IMR-90 (cell line): ENCODE measurements at regions not wholly inside any gene's neighbourhood (a gene's known extent, or its start where the extent isn't known, plus 50 kb on each side); places are given as distances from the start of the nearest gene placed in this dataset.

Source experiments
- ATAC-seq: fragments of 200-7000 bp; cut with Tn5 transposase; 2 replicates; pipeline ENCODE4 v1.9.1; 2020; ENCODE audit warnings: low read depth, mild to moderate bottlenecking, moderate library complexity
- BruUV-seq: library from RNA; stranded (reverse); fragments of 400-500 nt; replicated peaks from 2 replicates; lab custom pipeline; 2021; lab: Mats Ljungman, UMichigan
- CTCF ChIA-PET: fragments of 300-600 bp; formaldehyde crosslinking; extraction: SDS; loops from one replicate; lab custom pipeline; 2021; ENCODE audit warnings: antibody characterized with exemption; lab: Yijun Ruan, JAX
- POLR2A ChIA-PET: fragments of 300-600 bp; sonication (Branson Sonifier 250); formaldehyde crosslinking; loops from one replicate; lab custom pipeline; 2022; ENCODE audit warnings: antibody characterized with exemption; ENCODE audit not compliant: unreplicated experiment; lab: Charles Lee
- DNase-seq: peaks from one replicate; pipeline ENCODE4 v3.0.0; 2013
- H2AFZ ChIP-seq: replicated peaks from 2 replicates; pipeline ENCODE3; 2013; ENCODE audit warnings: low read length, mild to moderate bottlenecking; ENCODE audit not compliant: poor library complexity
- H2AK5ac ChIP-seq: 2 replicates; pipeline ENCODE4 v1.6.1; 2013; ENCODE audit warnings: low read depth, low read length, inconsistent platforms
- H2AK9ac ChIP-seq: replicated peaks from 2 replicates; pipeline ENCODE3; 2013; ENCODE audit warnings: mild to moderate bottlenecking, low read depth, low read length, moderate library complexity; ENCODE audit not compliant: poor library complexity
- H2BK120ac ChIP-seq: 2 replicates; pipeline ENCODE4 v1.6.1; 2013; ENCODE audit warnings: low read depth, low read length, inconsistent platforms
- H2BK15ac ChIP-seq: 3 replicates; pipeline ENCODE4 v1.6.1; 2013; ENCODE audit warnings: low read depth, low read length, inconsistent platforms
- H2BK20ac ChIP-seq: 2 replicates; pipeline ENCODE4 v1.6.1; 2013; ENCODE audit warnings: low read depth, mild to moderate bottlenecking, inconsistent platforms, low read length, moderate library complexity
- H2BK5ac ChIP-seq: 2 replicates; pipeline ENCODE4 v1.6.1; 2013; ENCODE audit warnings: mild to moderate bottlenecking, low read depth, low read length, inconsistent platforms; ENCODE audit not compliant: poor library complexity, severe bottlenecking
- H3K14ac ChIP-seq: replicated peaks from 2 replicates; pipeline ENCODE4 v1.6.1; 2013; ENCODE audit warnings: low read depth, low read length, inconsistent platforms
- H3K18ac ChIP-seq: 2 replicates; pipeline ENCODE4 v1.6.1; 2013; ENCODE audit warnings: low read depth, low read length, control low read depth
- H3K23ac ChIP-seq: 2 replicates; pipeline ENCODE4 v1.6.1; 2013; ENCODE audit warnings: low read depth, low read length, inconsistent platforms
- H3K27ac ChIP-seq: 2 replicates; pipeline ENCODE4 v1.5.1; 2013; ENCODE audit warnings: mild to moderate bottlenecking, control low read depth, low read length; ENCODE audit not compliant: insufficient read depth
- H3K27me3 ChIP-seq: 2 replicates; pipeline ENCODE4 v1.6.1; 2013; ENCODE audit warnings: low read length; ENCODE audit not compliant: control insufficient read depth, insufficient read depth
- H3K36me3 ChIP-seq: 2 replicates; pipeline ENCODE4 v1.6.1; 2013; ENCODE audit warnings: low read length, mixed read lengths; ENCODE audit not compliant: control insufficient read depth, insufficient read depth
- H3K4ac ChIP-seq: 2 replicates; pipeline ENCODE4 v1.6.1; 2013; ENCODE audit warnings: low read depth, low read length, inconsistent platforms
- H3K4me1 ChIP-seq: 2 replicates; pipeline ENCODE4 v1.6.1; 2013; ENCODE audit warnings: low read length, mixed read lengths; ENCODE audit not compliant: control insufficient read depth, insufficient read depth
- H3K4me2 ChIP-seq: 2 replicates; pipeline ENCODE4 v1.6.1; 2013; ENCODE audit warnings: low read depth, mild to moderate bottlenecking, control low read depth, low read length, moderate library complexity
- H3K4me3 ChIP-seq: 2 replicates; pipeline ENCODE4 v1.5.1; 2013; ENCODE audit warnings: low read depth, mild to moderate bottlenecking, control low read depth, low read length, moderate library complexity; ENCODE audit not compliant: insufficient read depth
- H3K56ac ChIP-seq: 2 replicates; pipeline ENCODE4 v1.6.1; 2013; ENCODE audit warnings: low read length, inconsistent platforms; ENCODE audit not compliant: insufficient read depth; ENCODE audit errors: extremely low read depth
- H3K79me1 ChIP-seq, 2 experiments: 2 replicates each; pipeline ENCODE4 v1.6.1; 2013; ENCODE audit warnings: low read length in 2 of 2, inconsistent platforms in 1 of 2, low read depth in 1 of 2
- H3K9ac ChIP-seq: 2 replicates; pipeline ENCODE4 v1.6.1; 2013; ENCODE audit warnings: low read depth, low read length, control low read depth
- H3K9me1 ChIP-seq: 2 replicates; pipeline ENCODE4 v1.6.1; 2013; ENCODE audit warnings: low read length, inconsistent platforms; ENCODE audit not compliant: insufficient read depth
- H3K9me3 ChIP-seq: 2 replicates; pipeline ENCODE4 v1.6.1; 2013; ENCODE audit warnings: low read length; ENCODE audit not compliant: control insufficient read depth, insufficient read depth
- H4K20me1 ChIP-seq: 2 replicates; pipeline ENCODE4 v1.6.1; 2013; ENCODE audit warnings: low read length, inconsistent platforms; ENCODE audit not compliant: insufficient read depth
- H4K5ac ChIP-seq: 2 replicates; pipeline ENCODE4 v1.6.1; 2013; ENCODE audit warnings: mild to moderate bottlenecking, low read depth, low read length, control low read depth
- H4K8ac ChIP-seq, 2 experiments: 2 replicates each; pipeline ENCODE4 v1.6.1; 2013; ENCODE audit warnings: low read depth in 2 of 2, low read length in 2 of 2, control low read depth in 1 of 2, inconsistent platforms in 1 of 2
- H4K91ac ChIP-seq: 2 replicates; pipeline ENCODE4 v1.6.1; 2013; ENCODE audit warnings: low read depth, low read length, inconsistent platforms; ENCODE audit not compliant: insufficient read depth
- BHLHE40 ChIP-seq: fragments of 150-350 bp; IDR thresholded peaks from 2 replicates; pipeline ENCODE4 v1.6.1; 2016; ENCODE audit warnings: mild to moderate bottlenecking, low read depth, low read length
- CEBPB ChIP-seq: IDR thresholded peaks from 2 replicates; pipeline ENCODE4 v1.6.1; 2012; ENCODE audit warnings: low read depth, low read length, improper control_type of control experiment
- FOS ChIP-seq: fragments of 150-350 bp; IDR thresholded peaks from 2 replicates; pipeline ENCODE4 v1.6.1; 2016; ENCODE audit warnings: low read depth, low read length
- MAFK ChIP-seq: IDR thresholded peaks from 2 replicates; pipeline ENCODE4 v1.6.1; 2012; ENCODE audit warnings: low read depth, low read length, improper control_type of control experiment
- RAD21 ChIP-seq: IDR thresholded peaks from 2 replicates; pipeline ENCODE4 v1.6.1; 2012; ENCODE audit warnings: low read length, improper control_type of control experiment
- RCOR1 ChIP-seq: IDR thresholded peaks from 2 replicates; pipeline ENCODE4 v1.6.1; 2012; ENCODE audit warnings: mild to moderate bottlenecking, low read length, improper control_type of control experiment; ENCODE audit not compliant: insufficient replicate concordance
- WGBS, 2 experiments: methylation state at CpG; one replicate each; pipeline versions ENCODE4 v1.1.5 to v1.1.7; 2013; ENCODE audit warnings: missing lambda C conversion rate in 2 of 2; ENCODE audit not compliant: insufficient read length in 1 of 2; ENCODE audit errors: extremely low coverage in 2 of 2; 5-methylcytosine and 5-hydroxymethylcytosine counted together
- dilution Hi-C: fragments of 300-500 bp; cut with HindIII; formaldehyde crosslinking; loops from one replicate; pipeline ENCODE4 v1.14.3; 2018; ENCODE audit warnings: low sequenced_read_pairs; ENCODE audit not compliant: unreplicated experiment
- in situ Hi-C: fragments of 300-500 bp; cut with MboI; formaldehyde crosslinking; loops from 3 replicates; pipeline ENCODE4 v1.14.3; 2019; ENCODE audit warnings: low sequenced_read_pairs, inconsistent platforms, mixed read lengths
- intact Hi-C: fragments of 100-400 bp; cut with micrococcal nuclease; formaldehyde crosslinking; loops from 2 replicates; pipeline ENCODE4 v1.10.0; 2022
- TF ChIP-seq, protein P1 (sequence below): fragments of 150-350 bp; IDR thresholded peaks from 2 replicates; pipeline ENCODE4 v1.6.1; 2016; ENCODE audit warnings: low read depth, mild to moderate bottlenecking, low read length, moderate library complexity, borderline replicate concordance

DNA sequence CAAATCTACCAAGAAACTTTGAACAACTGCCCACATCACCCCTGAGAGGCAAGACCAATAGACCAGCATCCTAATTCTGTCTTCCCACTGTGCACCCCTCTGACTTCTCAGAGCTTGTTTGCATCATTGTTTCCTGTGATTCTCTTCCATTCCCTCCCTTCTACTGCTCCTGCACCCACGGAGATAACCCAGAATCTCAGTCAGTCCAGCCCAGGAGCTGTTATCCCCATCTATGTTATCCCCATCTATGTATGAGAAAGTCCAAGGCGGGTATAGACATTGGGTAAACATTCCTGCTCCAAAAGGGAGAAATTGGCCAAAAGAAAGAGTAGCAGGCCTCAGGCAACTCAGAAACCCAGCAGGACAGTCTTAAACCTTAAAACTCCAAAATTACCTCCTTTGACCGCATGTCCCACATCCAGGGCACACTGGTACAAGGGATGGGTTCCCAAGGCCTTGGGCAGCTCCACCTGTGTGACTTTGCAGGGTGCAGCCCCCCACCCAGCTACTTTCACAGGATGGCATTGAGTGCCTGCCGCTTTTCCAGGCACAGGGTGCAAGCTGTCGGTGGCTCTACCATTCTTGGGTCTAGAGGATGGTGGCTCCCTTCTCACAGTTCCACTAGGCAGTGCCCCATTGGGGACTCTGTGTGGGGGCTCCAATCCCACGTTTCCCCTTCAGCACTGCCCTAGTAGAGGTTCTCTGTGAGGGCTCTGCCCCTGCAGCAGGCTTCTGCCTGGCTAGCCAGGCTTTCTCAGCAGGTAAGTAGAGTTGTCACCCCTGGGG, 414.8 kb downstream of the NPHP4 start:
- Histone ChIP-seq H3K4me3 (no peak overlapping the region), H2BK15ac (no peak overlapping the region), H3K4ac (no peak overlapping the region), H4K20me1 (no peaks in the 10 kb centered on the region), H2AFZ (no peak overlapping the region), H3K14ac (no peak overlapping the region), H3K23ac (no peak overlapping the region), H4K8ac (no peak overlapping the region), H4K5ac (no peak overlapping the region), H3K4me1 (no peaks in the 10 kb centered on the region), H3K27me3 (no peaks in the 10 kb centered on the region), H2AK9ac (no peak overlapping the region), H3K9me3 (peaks cover 37% of the 10 kb centered on the region), H3K36me3 (no peaks in the 10 kb centered on the region), H2BK20ac (no peak overlapping the region), H4K91ac (no peak overlapping the region), H3K4me2 (no peak overlapping the region), H3K27ac (no peak overlapping the region), H3K18ac (no peak overlapping the region), H2BK5ac (no peak overlapping the region), H2BK120ac (no peak overlapping the region), H2AK5ac (no peak overlapping the region), H3K9ac (no peak overlapping the region), H3K9me1 (no peaks in the 10 kb centered on the region), H3K79me1 (no peaks in the 10 kb centered on the region), H3K56ac (no peak overlapping the region)
- TF ChIP-seq MAFK, result no peak
- TF ChIP-seq BHLHE40, result no peak
- TF ChIP-seq FOS, result no peak
- TF ChIP-seq CEBPB, result no peak
- TF ChIP-seq, protein P1, sequence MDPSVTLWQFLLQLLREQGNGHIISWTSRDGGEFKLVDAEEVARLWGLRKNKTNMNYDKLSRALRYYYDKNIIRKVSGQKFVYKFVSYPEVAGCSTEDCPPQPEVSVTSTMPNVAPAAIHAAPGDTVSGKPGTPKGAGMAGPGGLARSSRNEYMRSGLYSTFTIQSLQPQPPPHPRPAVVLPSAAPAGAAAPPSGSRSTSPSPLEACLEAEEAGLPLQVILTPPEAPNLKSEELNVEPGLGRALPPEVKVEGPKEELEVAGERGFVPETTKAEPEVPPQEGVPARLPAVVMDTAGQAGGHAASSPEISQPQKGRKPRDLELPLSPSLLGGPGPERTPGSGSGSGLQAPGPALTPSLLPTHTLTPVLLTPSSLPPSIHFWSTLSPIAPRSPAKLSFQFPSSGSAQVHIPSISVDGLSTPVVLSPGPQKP, result no peak
- TF ChIP-seq RCOR1, result no peak
- no peak for TF ChIP-seq RAD21
- in situ Hi-C loops (no loop called here), dilution Hi-C loops (no loop called here), intact Hi-C loops (no loop called here)
- CTCF ChIA-PET, result no interaction called here
- no CpG with 5 or more reads among the region's 6 CpGs for WGBS, 2 experiments
- POLR2A ChIA-PET, result no interaction called here
- no TSS peak for BruUV-seq
- DNase-seq (no peak), ATAC-seq (no peak)
